ENCODE measurements at regions not wholly inside any gene's neighbourhood (a gene's known extent, or its start where the extent isn't known, plus 50 kb on each side); places are given as distances from the start of the nearest gene placed in this dataset.

- DNase-seq (no peak), ATAC-seq (ENCODE audit: low read depth) (no peak)
- TF ChIP-seq CTCF (IDR thresholded peaks at IDR 0.05) (no peak), EZH2 (IDR thresholded peaks at IDR 0.05; ENCODE audit: borderline replicate concordance, insufficient read depth, low read depth, low read length, poor library complexity, severe bottlenecking) (no peak)
- H3K4me2 ChIP-seq (replicated peaks; ENCODE audit: low read depth, low read length, poor library complexity, severe bottlenecking), result no peak overlapping the region
- Mint-ChIP-seq H3K27me3 (no peaks in the 10 kb centered on the region), H3K4me3 (no peak overlapping the region), H3K4me1 (no peaks in the 10 kb centered on the region), H3K9me3 (ENCODE audit: insufficient read depth) (no peaks in the 10 kb centered on the region), H3K27ac (no peak overlapping the region)
- H3K9ac ChIP-seq (ENCODE audit: low read length), result no peak overlapping the region
- no peaks in the 10 kb centered on the region for H4K20me1 ChIP-seq (ENCODE audit: control insufficient read depth, insufficient read depth, low read length, poor library complexity, severe bottlenecking)
- no peaks in the 10 kb centered on the region for H3K27me3 ChIP-seq (replicated peaks in 1 of 4; ENCODE audit: control extremely low read depth in 1 of 4, control insufficient read depth in 3 of 4, insufficient read depth in 4 of 4, low read length in 3 of 4)
- H3K4me1 ChIP-seq (ENCODE audit: control insufficient read depth in 2 of 2, insufficient read depth in 2 of 2, low read length in 2 of 2), result no peaks in the 10 kb centered on the region
- no CpG with 5 or more reads among the region's 1 CpG for WGBS (ENCODE audit: insufficient coverage)
- H3K36me3 ChIP-seq (replicated peaks in 1 of 2; ENCODE audit: control extremely low read depth in 1 of 2, control insufficient read depth in 1 of 2, extremely low read depth in 1 of 2, insufficient read depth in 2 of 2, low read length in 1 of 2), result no peaks in the 10 kb centered on the region
- H3K79me2 ChIP-seq (ENCODE audit: control insufficient read depth, insufficient read depth, low read length), result no peaks in the 10 kb centered on the region
- H2AFZ ChIP-seq (ENCODE audit: insufficient read depth, low read depth, low read length, poor library complexity, severe bottlenecking), result no peak overlapping the region
- CTCF ChIA-PET, result no interaction called here
- intact Hi-C loops (cut with micrococcal nuclease), result no loop called here
- H3K4me3 ChIP-seq (ENCODE audit: control extremely low read depth in 1 of 5, extremely low read depth in 1 of 5, insufficient read depth in 1 of 5, low read depth in 2 of 5, low read length in 4 of 5), result no peak overlapping the region
- POLR2A ChIA-PET, result no interaction called here
- H3K9me3 ChIP-seq (ENCODE audit: control extremely low read depth in 1 of 3, control insufficient read depth in 2 of 3, insufficient read depth in 1 of 3, low read length in 2 of 3), result no peaks in the 10 kb centered on the region
- H3K27ac ChIP-seq (ENCODE audit: low read length in 2 of 2), result no peak overlapping the region
These were observed 976.2 kb downstream of the FSTL5 start for GRCh38 chr4:161187569-161187968.

GRCh38 chr4:161186750-161187149, 977.0 kb downstream of the FSTL5 start:
- DNase-seq (no peak), ATAC-seq (ENCODE audit: low read depth) (no peak)
- H3K4me1 Mint-ChIP-seq, result no peaks in the 10 kb centered on the region
- Histone ChIP-seq H3K79me2 (ENCODE audit: control insufficient read depth, insufficient read depth, low read length) (no peaks in the 10 kb centered on the region), H3K4me2 (replicated peaks; ENCODE audit: low read depth, low read length, poor library complexity, severe bottlenecking) (no peak overlapping the region), H3K27ac (ENCODE audit: low read length in 2 of 2) (no peak overlapping the region), H3K36me3 (replicated peaks in 1 of 2; ENCODE audit: control extremely low read depth in 1 of 2, control insufficient read depth in 1 of 2, extremely low read depth in 1 of 2, insufficient read depth in 2 of 2, low read length in 1 of 2) (no peaks in the 10 kb centered on the region), H3K9me3 (ENCODE audit: control extremely low read depth in 1 of 3, control insufficient read depth in 2 of 3, insufficient read depth in 1 of 3, low read length in 2 of 3) (no peaks in the 10 kb centered on the region), H3K4me1 (ENCODE audit: control insufficient read depth in 2 of 2, insufficient read depth in 2 of 2, low read length in 2 of 2) (no peaks in the 10 kb centered on the region), H2AFZ (ENCODE audit: insufficient read depth, low read depth, low read length, poor library complexity, severe bottlenecking) (no peak overlapping the region), H4K20me1 (ENCODE audit: control insufficient read depth, insufficient read depth, low read length, poor library complexity, severe bottlenecking) (no peaks in the 10 kb centered on the region), H3K27me3 (replicated peaks in 1 of 4; ENCODE audit: control extremely low read depth in 1 of 4, control insufficient read depth in 3 of 4, insufficient read depth in 4 of 4, low read length in 3 of 4) (no peaks in the 10 kb centered on the region), H3K9ac (ENCODE audit: low read length) (no peak overlapping the region), H3K4me3 (ENCODE audit: control extremely low read depth in 1 of 5, extremely low read depth in 1 of 5, insufficient read depth in 1 of 5, low read depth in 2 of 5, low read length in 4 of 5) (no peak overlapping the region)
- WGBS (ENCODE audit: insufficient coverage), result no CpG with 5 or more reads among the region's 2 CpGs
- TF ChIP-seq EZH2 (IDR thresholded peaks at IDR 0.05; ENCODE audit: borderline replicate concordance, insufficient read depth, low read depth, low read length, poor library complexity, severe bottlenecking) (no peak), CTCF (IDR thresholded peaks at IDR 0.05) (no peak)
- H3K9me3 Mint-ChIP-seq (ENCODE audit: insufficient read depth), result no peaks in the 10 kb centered on the region
- ChIA-PET POLR2A (no interaction called here), CTCF (no interaction called here)
- intact Hi-C loops (cut with micrococcal nuclease), result no loop called here
- H3K27ac Mint-ChIP-seq, result no peak overlapping the region
- H3K4me3 Mint-ChIP-seq, result no peak overlapping the region
- H3K27me3 Mint-ChIP-seq, result no peaks in the 10 kb centered on the region

All from B cell (primary cell).